Muscle of arm (tissue), 1 donor: ENCODE measurements at regions not wholly inside any gene's neighbourhood (a gene's known extent, or its start where the extent isn't known, plus 50 kb on each side); places are given as distances from the start of the nearest gene placed in this dataset.

ENCODE experiments used
- DNase-seq: peaks from one replicate; pipeline ENCODE4 v3.0.0-alpha.2; 2013

- DNase-seq: no peak
These were observed 193.4 kb upstream of the MID1 start for GRCh38 chrX:10813761-10814160.

- no peak for DNase-seq
These were observed 198.3 kb upstream of the MID1 start for GRCh38 chrX:10818651-10819050.

- no peak for DNase-seq
These were observed 199.6 kb upstream of the MID1 start for GRCh38 chrX:10819973-10820372.

- no peak for DNase-seq
These were observed 200.9 kb upstream of the MID1 start for GRCh38 chrX:10821293-10821692.

- no peak for DNase-seq
These were observed 207.7 kb upstream of the MID1 start for GRCh38 chrX:10828036-10828435.

- DNase-seq: no peak
These were observed 208.3 kb upstream of the MID1 start for GRCh38 chrX:10828640-10829039.

- no peak for DNase-seq
These were observed 211.5 kb upstream of the MID1 start for GRCh38 chrX:10831716-10832502.

GRCh38 chrX:10833299-10834169, 213.1 kb upstream of the MID1 start:
- peak; percentile 54 for DNase-seq

GRCh38 chrX:10841579-10841978, 221.2 kb upstream of the MID1 start:
- peak; percentile 54 for DNase-seq

- DNase-seq: no peak
These were observed 222.3 kb upstream of the MID1 start for GRCh38 chrX:10842646-10843045.

- no peak for DNase-seq
These were observed 226.9 kb upstream of the MID1 start for GRCh38 chrX:10847333-10847732.

- DNase-seq: no peak
These were observed 231.4 kb upstream of the MID1 start for GRCh38 chrX:10851809-10852208.

- no peak for DNase-seq
These were observed 234.2 kb upstream of the MID1 start for GRCh38 chrX:10854594-10854993.

- no peak for DNase-seq
These were observed 235.5 kb upstream of the MID1 start for GRCh38 chrX:10855845-10856244.

GRCh38 chrX:10856797-10857196, 236.4 kb upstream of the MID1 start:
- DNase-seq: no peak

- DNase-seq: no peak
These were observed 239.0 kb upstream of the MID1 start for GRCh38 chrX:10859353-10859752.

- no peak for DNase-seq
These were observed 235.1 kb upstream of the HCCS start for GRCh38 chrX:10875995-10876394.

GRCh38 chrX:10882484-10882883, 228.6 kb upstream of the HCCS start:
- DNase-seq: no peak

GRCh38 chrX:10884246-10884645, 226.9 kb upstream of the HCCS start:
- DNase-seq: no peak

GRCh38 chrX:10892621-10893225, 218.4 kb upstream of the HCCS start:
- DNase-seq: no peak

GRCh38 chrX:10893366-10893765, 217.8 kb upstream of the HCCS start:
- no peak for DNase-seq

GRCh38 chrX:10893976-10894375, 217.2 kb upstream of the HCCS start:
- no peak for DNase-seq

- DNase-seq: no peak
These were observed 213.4 kb upstream of the HCCS start for GRCh38 chrX:10897768-10898167.
